ENCODE measurements at regions not wholly inside any gene's neighbourhood (a gene's known extent, or its start where the extent isn't known, plus 50 kb on each side); places are given as distances from the start of the nearest gene placed in this dataset.

DNA sequence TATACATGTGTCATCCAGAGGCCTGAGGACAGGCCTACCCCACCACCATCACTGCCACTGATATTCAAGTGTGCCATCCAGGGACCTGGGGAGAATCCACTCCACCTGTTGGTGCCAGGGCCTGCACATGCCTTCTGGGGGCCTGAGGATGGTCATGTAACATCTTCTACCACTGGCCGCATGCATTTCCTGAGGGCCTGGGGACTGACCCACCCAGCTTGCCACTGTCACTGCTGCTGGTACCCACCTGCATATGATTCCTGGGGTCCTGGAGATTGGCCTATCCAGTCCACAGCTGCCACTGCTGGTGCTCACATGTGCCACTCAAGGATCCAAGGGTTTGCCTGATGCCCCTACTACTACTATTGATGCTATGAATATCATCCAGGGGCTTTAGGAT, 184.3 kb upstream of the SYNCRIP start:
- Histone ChIP-seq H4K91ac (ENCODE audit: insufficient read length, low read depth, low read length) (no peak overlapping the region), H3K23me2 (ENCODE audit: insufficient read length, low read depth, low read length, poor library complexity, severe bottlenecking) (no peaks in the 10 kb centered on the region), H3K56ac (ENCODE audit: insufficient read length, low read depth, low read length) (no peak overlapping the region), H2BK120ac (ENCODE audit: low read depth, low read length, poor library complexity, severe bottlenecking) (no peak overlapping the region), H3K4ac (ENCODE audit: low read depth, low read length) (no peak overlapping the region), H2BK15ac (ENCODE audit: low read depth, low read length) (no peak overlapping the region), H3T11ph (ENCODE audit: low read length) (no peak overlapping the region), H3K27me3 (ENCODE audit: insufficient read depth, low read length) (no peaks in the 10 kb centered on the region), H2AFZ (ENCODE audit: low read length) (no peak overlapping the region), H3K14ac (ENCODE audit: insufficient read depth, low read length) (no peak overlapping the region), H3K27ac (ENCODE audit: insufficient read length, low read depth, low read length) (no peak overlapping the region), H3K23ac (ENCODE audit: insufficient read length, low read depth, low read length) (no peak overlapping the region), H3K4me1 (ENCODE audit: insufficient read depth, low read length) (no peaks in the 10 kb centered on the region), H3K79me2 (ENCODE audit: insufficient read depth, low read length) (no peaks in the 10 kb centered on the region), H2BK12ac (ENCODE audit: insufficient read length, low read depth, low read length) (no peak overlapping the region), H3K9ac (ENCODE audit: extremely low read depth, insufficient read length, low read length) (no peak overlapping the region), H3K4me2 (ENCODE audit: insufficient read depth, insufficient read length, low read length) (no peak overlapping the region), H4K20me1 (ENCODE audit: control insufficient read depth, insufficient read depth, insufficient read length) (no peaks in the 10 kb centered on the region), H2BK5ac (ENCODE audit: insufficient read length, low read length) (no peak overlapping the region), H4K5ac (ENCODE audit: insufficient read length, low read depth, low read length) (no peak overlapping the region), H3K79me1 (ENCODE audit: insufficient read depth, low read depth, low read length, poor library complexity, severe bottlenecking) (no peaks in the 10 kb centered on the region), H2AK5ac (ENCODE audit: insufficient read length, low read length) (no peak overlapping the region), H3K18ac (ENCODE audit: insufficient read length, low read depth, low read length) (no peak overlapping the region), H4K8ac (replicated peaks; ENCODE audit: insufficient read length, low read depth, low read length) (no peak overlapping the region), H3K9me3 (ENCODE audit: control insufficient read depth, low read depth, low read length) (no peaks in the 10 kb centered on the region), H2BK20ac (ENCODE audit: low read depth, low read length, poor library complexity, severe bottlenecking) (no peak overlapping the region)
- no peaks in the 10 kb centered on the region for H3K27me3 Mint-ChIP-seq (ENCODE audit: low read depth)
- DNase-seq = no peak
- H3K4me1 Mint-ChIP-seq = no peaks in the 10 kb centered on the region
- TF ChIP-seq, protein P1, sequence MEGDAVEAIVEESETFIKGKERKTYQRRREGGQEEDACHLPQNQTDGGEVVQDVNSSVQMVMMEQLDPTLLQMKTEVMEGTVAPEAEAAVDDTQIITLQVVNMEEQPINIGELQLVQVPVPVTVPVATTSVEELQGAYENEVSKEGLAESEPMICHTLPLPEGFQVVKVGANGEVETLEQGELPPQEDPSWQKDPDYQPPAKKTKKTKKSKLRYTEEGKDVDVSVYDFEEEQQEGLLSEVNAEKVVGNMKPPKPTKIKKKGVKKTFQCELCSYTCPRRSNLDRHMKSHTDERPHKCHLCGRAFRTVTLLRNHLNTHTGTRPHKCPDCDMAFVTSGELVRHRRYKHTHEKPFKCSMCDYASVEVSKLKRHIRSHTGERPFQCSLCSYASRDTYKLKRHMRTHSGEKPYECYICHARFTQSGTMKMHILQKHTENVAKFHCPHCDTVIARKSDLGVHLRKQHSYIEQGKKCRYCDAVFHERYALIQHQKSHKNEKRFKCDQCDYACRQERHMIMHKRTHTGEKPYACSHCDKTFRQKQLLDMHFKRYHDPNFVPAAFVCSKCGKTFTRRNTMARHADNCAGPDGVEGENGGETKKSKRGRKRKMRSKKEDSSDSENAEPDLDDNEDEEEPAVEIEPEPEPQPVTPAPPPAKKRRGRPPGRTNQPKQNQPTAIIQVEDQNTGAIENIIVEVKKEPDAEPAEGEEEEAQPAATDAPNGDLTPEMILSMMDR (conservative IDR thresholded peaks at IDR 0.05) = no peak
- H3K4me3 Mint-ChIP-seq = no peak overlapping the region
- peaks cover 0 to 2% (median 0%) of the 10 kb centered on the region in 3 experiments; a peak in 3 of 7 replicates for H3K36me3 Mint-ChIP-seq (ENCODE audit: insufficient read depth in 1 of 3, low read depth in 3 of 3)
- peaks cover 39 to 58% of the 10 kb centered on the region in 2 experiments for H3K9me3 Mint-ChIP-seq
- H3K27ac Mint-ChIP-seq = no peak overlapping the region; a peak in 1 of 7 replicates
- WGBS (ENCODE audit: extremely low coverage, insufficient read length, low lambda C conversion rate) = no CpG with 5 or more reads among the region's 1 CpG
